Endothelial cell of umbilical vein (primary cell): ENCODE measurements at regions not wholly inside any gene's neighbourhood (a gene's known extent, or its start where the extent isn't known, plus 50 kb on each side); places are given as distances from the start of the nearest gene placed in this dataset.

Experiments used
- BruUV-seq: library from RNA; stranded (reverse); fragments of 400-500 nt; replicated peaks from 2 replicates; lab custom pipeline; 2021; lab: Mats Ljungman, UMichigan
- CTCF ChIA-PET: fragments of 300-600, 350-600 bp; sonication (Branson Sonifier 250); formaldehyde crosslinking; loops from one replicate; lab custom pipeline; 2021; ENCODE audit warnings: antibody characterized with exemption, inconsistent platforms; lab: Charles Lee
- POLR2A ChIA-PET: fragments of 300-600, 350-600 bp; sonication (Branson Sonifier 250); formaldehyde crosslinking; loops from one replicate; lab custom pipeline; 2021; ENCODE audit warnings: antibody characterized with exemption, inconsistent platforms; lab: Charles Lee
- DNase-seq: peaks from one replicate; pipeline ENCODE4 v3.0.0-alpha.2; 2011; ENCODE audit warnings: low read depth, low spot score
- FAIRE-seq: peaks from 2 replicates; lab custom pipeline; 2011; peaks lifted over from hg19 to GRCh38; lab: Jason Lieb, UNC
- H2AFZ ChIP-seq: 2 replicates; pipeline ENCODE4 v1.6.0; 2012; ENCODE audit warnings: low read depth, low read length, control low read depth, inconsistent platforms
- H3K27ac ChIP-seq: 2 replicates; pipeline ENCODE4 v1.5.1; 2011; ENCODE audit warnings: low read depth, mild to moderate bottlenecking, control low read depth, low read length, moderate library complexity; ENCODE audit not compliant: insufficient read depth
- H3K27me3 ChIP-seq, 2 experiments: 2 replicates each; pipeline versions ENCODE4 v1.6.0 to v1.6.1; 2011; ENCODE audit warnings: low read length in 2 of 2, mixed read lengths in 1 of 2; ENCODE audit not compliant: control insufficient read depth in 2 of 2, insufficient read depth in 2 of 2
- H3K36me3 ChIP-seq, 2 experiments: 2 replicates in 1 of 2; 3 replicates in 1 of 2; pipeline ENCODE4 v1.5.1; 2011; ENCODE audit warnings: low read length in 2 of 2, mild to moderate bottlenecking in 1 of 2, moderate library complexity in 1 of 2; ENCODE audit not compliant: control insufficient read depth in 2 of 2, insufficient read depth in 2 of 2; ENCODE audit errors: extremely low read depth in 1 of 2
- H3K4me1 ChIP-seq: 3 replicates; pipeline ENCODE4 v1.5.1; 2011; ENCODE audit warnings: mild to moderate bottlenecking, low read length; ENCODE audit not compliant: control insufficient read depth, insufficient read depth; ENCODE audit errors: extremely low read depth
- H3K4me2 ChIP-seq: 2 replicates; pipeline ENCODE4 v1.6.1; 2011; ENCODE audit warnings: low read length, control low read depth, mixed read lengths; ENCODE audit not compliant: insufficient read depth
- H3K4me3 ChIP-seq, 3 experiments: fragments of 200-600 bp in 1 of 3; sonication (generic), shearing (Covaris generic) in 1 of 3; replicated peaks in 1 of 3; 2 replicates each; pipeline ENCODE4 v1.5.1; 2011 to 2016; ENCODE audit warnings: control low read depth in 3 of 3, low read length in 3 of 3, mild to moderate bottlenecking in 2 of 3, inconsistent platforms in 1 of 3, low read depth in 1 of 3, moderate library complexity in 1 of 3; ENCODE audit not compliant: insufficient read depth in 1 of 3
- H3K79me2 ChIP-seq: 2 replicates; pipeline ENCODE4 v1.6.0; 2012; ENCODE audit warnings: low read length, inconsistent platforms; ENCODE audit not compliant: control insufficient read depth, insufficient read depth
- H3K9ac ChIP-seq: replicated peaks from 2 replicates; pipeline ENCODE3; 2011; ENCODE audit warnings: low read length, control low read depth; ENCODE audit not compliant: insufficient read depth; ENCODE audit errors: extremely low read depth
- H3K9me1 ChIP-seq: replicated peaks from 3 replicates; pipeline ENCODE4 v1.6.0; 2011; ENCODE audit warnings: mild to moderate bottlenecking, low read length; ENCODE audit not compliant: control insufficient read depth, insufficient read depth; ENCODE audit errors: extremely low read depth
- H3K9me3 ChIP-seq: replicated peaks from 2 replicates; pipeline ENCODE4 v1.5.1; 2012; ENCODE audit warnings: low read length, inconsistent platforms; ENCODE audit not compliant: control insufficient read depth, insufficient read depth
- H4K20me1 ChIP-seq: replicated peaks from 2 replicates; pipeline ENCODE3; 2011; ENCODE audit warnings: mild to moderate bottlenecking, low read length; ENCODE audit not compliant: control insufficient read depth, insufficient read depth; ENCODE audit errors: extremely low read depth
- CTCF ChIP-seq, 2 donors: IDR thresholded peaks; 1 replicate in 1 of 2; 2 replicates in 1 of 2; pipeline ENCODE4 v1.5.1; 2011; ENCODE audit warnings: low read length in 2 of 2, mild to moderate bottlenecking in 2 of 2, moderate library complexity in 2 of 2, control low read depth in 1 of 2, inconsistent platforms in 1 of 2, low read depth in 1 of 2; ENCODE audit not compliant: insufficient read depth in 1 of 2; ENCODE audit errors: extremely low read depth in 1 of 2
- EZH2 ChIP-seq: IDR thresholded peaks from 2 replicates; pipeline ENCODE4 v1.6.1; 2012; ENCODE audit warnings: borderline replicate concordance, low read depth, mild to moderate bottlenecking, moderate library complexity, low read length, inconsistent platforms; ENCODE audit not compliant: severe bottlenecking
- FOS ChIP-seq: IDR thresholded peaks from 2 replicates; pipeline ENCODE4 v1.6.1; 2011; ENCODE audit warnings: mild to moderate bottlenecking, low read length, moderate library complexity, borderline replicate concordance; ENCODE audit not compliant: insufficient read depth
- MAX ChIP-seq: IDR thresholded peaks from 2 replicates; pipeline ENCODE4 v1.6.1; 2011; ENCODE audit not compliant: insufficient read depth, insufficient read length
- MYC ChIP-seq: IDR thresholded peaks from one replicate; pipeline ENCODE4 v1.6.1; 2011; ENCODE audit warnings: mild to moderate bottlenecking, low read depth, low read length
- POLR2A ChIP-seq: IDR thresholded peaks from 2 replicates; pipeline ENCODE4 v1.6.1; 2012; ENCODE audit warnings: low read depth, mild to moderate bottlenecking, control low read depth, low read length
- POLR2AphosphoS5 ChIP-seq: IDR thresholded peaks from 2 replicates; pipeline ENCODE4 v1.6.1; 2012; ENCODE audit warnings: low read depth, mild to moderate bottlenecking, control low read depth, low read length, moderate library complexity; ENCODE audit not compliant: insufficient read depth
- dilution Hi-C: fragments of 300-500 bp; cut with MboI; formaldehyde crosslinking; loops from one replicate; pipeline ENCODE4 v1.15.0; 2019; ENCODE audit warnings: low sequenced_read_pairs; ENCODE audit not compliant: extremely low pct_ligation_motif_present
- intact Hi-C: fragments of 100-400 bp; cut with micrococcal nuclease; formaldehyde crosslinking; loops from one replicate; pipeline ENCODE4 v1.10.0; 2022

- ChIA-PET CTCF (no interaction called here), POLR2A (no interaction called here)
- Histone ChIP-seq H3K9ac (no peak overlapping the region), H3K4me3 (no peak overlapping the region), H3K4me1 (peaks cover 10% of the 10 kb centered on the region), H3K9me1 (no peaks in the 10 kb centered on the region), H4K20me1 (no peaks in the 10 kb centered on the region), H3K36me3 (no peaks in the 10 kb centered on the region), H3K4me2 (no peak overlapping the region), H3K27me3 (no peaks in the 10 kb centered on the region), H3K9me3 (no peaks in the 10 kb centered on the region), H3K27ac (no peak overlapping the region), H3K79me2 (no peaks in the 10 kb centered on the region), H2AFZ (no peak overlapping the region)
- no TSS peak for BruUV-seq
- DNase-seq (no peak), FAIRE-seq (no peak)
- dilution Hi-C loops (no loop called here), intact Hi-C loops (no loop called here)
- TF ChIP-seq MYC = no peak
- TF ChIP-seq CTCF (IDR thresholded peaks at IDR 0.05; ENCODE audit: extremely low read depth in 1 of 2, insufficient read depth in 1 of 2, low read depth in 1 of 2, low read length in 2 of 2) = no peak
- no peak for TF ChIP-seq POLR2AphosphoS5
- no peak for TF ChIP-seq FOS
- no peak for TF ChIP-seq MAX
- no peak for TF ChIP-seq POLR2A
- TF ChIP-seq EZH2 = no peak
Observed at GRCh38 chr16:85221771-85222154, 109.5 kb upstream of the CIBAR2 start.
